AG20443 (cell line): ENCODE measurements at regions not wholly inside any gene's neighbourhood (a gene's known extent, or its start where the extent isn't known, plus 50 kb on each side); places are given as distances from the start of the nearest gene placed in this dataset.

Experiments used
- DNase-seq: peaks from one replicate; pipeline ENCODE4 v3.0.0; 2012; ENCODE audit warnings: low spot score, mixed read lengths

DNA sequence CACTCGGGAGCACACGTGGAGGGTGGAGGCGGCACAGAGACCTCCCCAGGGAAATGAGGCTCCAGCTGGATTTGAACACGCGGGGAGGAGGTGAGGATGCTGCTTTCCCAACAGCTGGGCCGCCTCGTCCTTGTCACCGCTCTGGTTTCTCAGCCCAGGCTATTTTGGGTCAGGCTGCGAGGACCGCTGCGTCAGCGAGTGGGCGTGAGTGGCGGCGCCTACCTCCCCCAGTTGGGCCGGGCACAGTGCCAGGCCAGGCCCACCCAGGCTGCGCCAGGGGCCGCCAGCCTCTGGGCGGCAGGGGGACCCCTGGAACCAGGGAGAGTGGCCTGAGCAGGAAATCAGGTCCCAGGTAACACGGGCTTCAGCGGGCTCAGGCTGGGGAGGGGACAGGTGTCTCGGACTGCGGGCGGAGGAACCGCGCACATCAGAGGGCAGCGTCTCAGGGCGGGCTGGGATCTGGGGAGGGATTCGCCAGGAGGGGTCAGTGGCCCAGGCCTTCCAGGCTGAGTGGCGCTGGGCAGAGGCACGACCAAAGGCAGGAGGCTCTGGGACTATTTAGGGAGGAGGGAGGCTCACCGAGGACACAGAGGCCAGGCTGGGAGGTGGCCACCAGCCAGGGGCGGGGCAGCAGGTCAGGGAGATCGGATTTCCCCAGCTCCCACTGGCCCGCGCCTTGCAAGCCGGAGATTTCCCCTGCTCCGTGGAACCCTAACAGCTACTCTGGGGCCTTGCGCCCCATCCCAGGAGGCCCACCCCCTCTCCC lies 125.2 kb upstream of the RET start:
- no peak for DNase-seq

DNA sequence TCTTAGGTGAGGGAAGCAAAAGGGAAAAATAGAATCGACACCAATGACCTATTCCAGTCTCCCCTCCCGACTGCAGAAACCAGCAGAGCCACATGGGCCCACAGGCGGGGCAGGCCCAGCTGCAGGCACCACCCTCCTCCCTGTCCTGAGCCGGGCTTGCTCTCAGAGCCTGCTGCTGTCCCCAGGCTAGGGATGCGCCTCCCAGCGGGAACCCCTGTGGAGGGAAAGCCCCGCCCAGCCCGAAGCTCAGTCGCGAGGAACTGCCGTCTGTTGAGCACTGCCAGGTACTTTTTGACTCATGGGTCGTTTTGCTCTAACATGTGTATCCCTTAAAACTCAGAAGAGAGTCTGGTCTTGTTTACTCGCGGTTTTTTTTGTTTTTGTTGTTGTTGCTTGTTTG lies 124.5 kb upstream of the RET start:
- peak; percentile 63 for DNase-seq

DNA sequence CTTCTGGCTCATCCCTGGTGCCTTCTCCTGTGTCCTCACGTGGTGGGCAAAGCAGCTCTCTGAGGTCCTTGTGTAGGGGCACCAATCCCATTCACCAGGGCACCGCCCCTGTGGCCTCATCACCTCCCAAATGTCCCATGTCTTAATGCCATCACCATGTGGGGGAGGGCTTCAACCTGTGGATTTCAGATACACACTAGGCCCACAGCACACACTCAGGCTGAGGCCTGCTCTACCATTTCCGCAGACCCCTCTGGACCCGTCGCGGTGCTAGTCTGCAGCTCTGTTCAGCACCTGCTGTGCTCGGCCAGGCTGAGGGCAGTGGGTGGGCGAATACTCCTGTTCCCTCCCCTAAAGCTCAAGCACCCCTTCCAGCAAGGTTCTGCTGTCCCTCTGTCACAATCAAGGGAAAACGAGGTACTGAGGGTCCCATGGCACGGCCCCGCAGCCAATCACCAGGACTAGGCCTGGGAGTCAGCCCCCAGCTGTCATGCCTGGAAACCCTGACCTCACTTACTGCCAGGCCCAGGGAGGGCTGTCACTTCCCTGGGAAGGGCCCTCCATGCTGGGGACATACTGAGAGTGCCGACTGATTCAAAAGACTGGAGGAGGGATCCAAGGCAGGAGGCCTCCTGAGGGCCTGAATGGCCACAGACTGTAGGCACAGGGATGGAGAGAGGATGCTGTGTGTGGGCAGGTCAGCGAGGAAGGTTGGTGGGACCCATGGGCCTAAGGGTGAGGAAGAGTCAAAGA lies 123.8 kb upstream of the RET start:
- DNase-seq: no peak

DNA sequence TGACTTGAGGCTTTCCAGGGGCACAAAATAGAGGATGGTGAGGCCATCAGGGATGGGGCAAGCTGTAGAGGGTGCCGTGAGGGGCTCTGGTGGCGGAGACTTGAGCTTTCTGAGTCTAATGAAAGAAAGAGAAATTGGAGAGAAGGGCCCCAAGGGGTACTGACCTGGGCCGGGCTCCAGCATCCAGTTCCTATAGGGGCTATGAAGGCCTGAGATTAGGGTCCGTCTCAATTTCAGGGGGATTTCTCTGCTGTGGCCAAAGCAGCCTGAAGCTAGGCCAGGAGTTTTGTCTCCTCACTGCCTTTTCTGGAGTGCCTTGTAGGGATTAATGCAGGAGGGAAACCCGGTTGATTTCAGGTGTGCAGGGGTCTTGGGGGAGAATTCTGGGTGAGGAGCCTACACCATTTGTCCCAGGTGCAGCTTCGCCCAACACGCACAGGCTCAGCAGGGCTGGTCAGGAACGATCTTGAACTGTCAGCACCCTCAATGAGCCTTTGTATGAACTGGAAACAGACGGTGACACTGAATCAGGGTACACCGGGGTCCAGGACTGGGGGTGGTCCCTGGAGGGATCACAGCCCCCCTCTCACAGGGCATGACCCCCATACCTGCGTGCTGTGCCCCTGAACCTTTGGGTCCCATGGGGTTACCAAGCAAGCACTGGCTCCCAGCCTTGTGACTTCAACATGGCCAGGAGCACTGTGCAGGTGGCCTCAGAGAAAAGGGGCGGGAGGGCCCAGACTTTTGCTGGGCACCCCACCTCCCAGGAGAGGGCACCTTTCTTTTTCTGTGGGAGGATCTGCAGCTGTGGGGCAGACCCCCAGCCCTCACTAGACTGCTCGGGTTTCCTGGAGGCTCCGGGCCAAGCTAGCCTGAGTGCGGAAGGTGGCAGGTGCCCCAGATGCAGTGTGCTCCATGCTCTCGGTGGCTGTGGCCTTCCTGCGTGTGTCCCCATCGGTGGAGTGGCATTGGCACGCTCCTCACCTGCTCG lies 122.9 kb upstream of the RET start:
- DNase-seq: peak; percentile 3

DNA sequence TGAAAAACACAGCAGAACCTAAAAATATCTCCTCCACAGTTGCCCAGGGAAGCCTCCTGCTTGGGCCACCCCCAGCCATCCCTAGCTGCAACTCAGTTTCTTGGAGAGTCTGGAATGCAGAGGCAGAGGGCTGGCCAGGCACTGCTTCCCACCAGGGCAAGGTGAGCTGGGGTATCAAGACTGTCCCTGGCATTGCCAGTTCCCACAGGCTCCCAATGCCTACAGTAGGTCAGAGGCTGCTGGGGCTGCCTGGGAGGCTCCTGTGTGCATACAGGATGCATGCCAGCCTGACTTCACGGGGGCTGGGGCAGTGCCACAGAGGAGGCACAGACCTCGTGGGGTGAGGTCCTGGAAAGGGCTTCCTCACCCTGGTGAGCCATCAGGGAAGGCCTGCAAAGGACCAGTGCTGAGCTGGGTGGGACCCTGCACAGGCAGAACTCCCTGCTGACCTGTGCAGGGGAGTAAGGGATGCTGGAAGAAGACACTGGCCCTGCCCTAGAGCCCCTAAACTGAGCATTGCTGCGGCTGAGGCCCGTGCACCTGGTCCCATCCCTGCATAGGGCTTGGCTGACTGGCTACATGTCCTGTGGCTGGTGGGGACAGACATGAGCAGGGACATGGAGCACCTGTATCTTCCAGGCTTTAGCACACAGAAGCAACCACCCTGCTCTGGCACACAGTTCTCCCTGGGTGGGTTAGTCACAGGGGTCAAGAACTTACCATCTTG lies 121.9 kb upstream of the RET start:
- peak; percentile 1 for DNase-seq

DNA sequence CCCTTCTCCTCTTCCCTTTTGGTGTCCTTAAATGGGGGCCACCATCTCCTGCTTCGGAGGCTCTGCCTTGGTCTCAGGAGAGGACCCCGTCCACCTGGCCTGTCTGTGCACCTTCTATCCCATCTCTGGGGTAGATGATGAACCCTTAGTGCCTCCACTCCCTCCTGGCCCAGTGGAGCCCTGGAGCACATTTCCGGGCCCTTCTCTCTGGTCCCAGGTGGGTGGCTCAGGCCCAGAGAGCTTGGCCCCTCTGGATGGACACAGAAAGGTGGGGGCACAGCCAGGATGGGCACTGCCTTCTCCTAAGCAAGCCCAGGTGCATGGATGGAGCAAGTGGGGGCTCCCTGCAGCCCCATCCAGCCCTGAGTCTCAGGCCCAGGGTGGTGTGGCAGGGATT lies 121.4 kb upstream of the RET start:
- no peak for DNase-seq

DNA sequence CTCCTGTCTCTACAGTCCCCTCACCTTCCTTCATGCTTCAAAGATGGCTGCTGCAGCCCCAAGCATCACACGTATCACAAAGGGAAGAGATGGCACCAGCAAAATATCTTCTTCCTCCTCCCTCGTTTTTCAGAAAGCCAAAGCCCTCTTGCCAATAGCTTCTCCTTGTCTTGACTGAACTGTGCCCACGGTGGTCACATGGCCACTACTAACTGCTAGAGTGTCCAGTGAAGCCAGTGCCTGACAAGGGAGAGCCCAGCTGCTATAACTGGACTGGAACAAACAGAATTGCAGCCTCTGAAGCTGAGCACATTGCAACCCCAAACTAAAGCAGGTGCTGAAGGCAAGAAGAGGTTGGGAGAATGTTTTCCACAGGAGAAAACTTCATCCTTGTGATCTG lies 120.8 kb upstream of the RET start:
- DNase-seq: no peak

DNA sequence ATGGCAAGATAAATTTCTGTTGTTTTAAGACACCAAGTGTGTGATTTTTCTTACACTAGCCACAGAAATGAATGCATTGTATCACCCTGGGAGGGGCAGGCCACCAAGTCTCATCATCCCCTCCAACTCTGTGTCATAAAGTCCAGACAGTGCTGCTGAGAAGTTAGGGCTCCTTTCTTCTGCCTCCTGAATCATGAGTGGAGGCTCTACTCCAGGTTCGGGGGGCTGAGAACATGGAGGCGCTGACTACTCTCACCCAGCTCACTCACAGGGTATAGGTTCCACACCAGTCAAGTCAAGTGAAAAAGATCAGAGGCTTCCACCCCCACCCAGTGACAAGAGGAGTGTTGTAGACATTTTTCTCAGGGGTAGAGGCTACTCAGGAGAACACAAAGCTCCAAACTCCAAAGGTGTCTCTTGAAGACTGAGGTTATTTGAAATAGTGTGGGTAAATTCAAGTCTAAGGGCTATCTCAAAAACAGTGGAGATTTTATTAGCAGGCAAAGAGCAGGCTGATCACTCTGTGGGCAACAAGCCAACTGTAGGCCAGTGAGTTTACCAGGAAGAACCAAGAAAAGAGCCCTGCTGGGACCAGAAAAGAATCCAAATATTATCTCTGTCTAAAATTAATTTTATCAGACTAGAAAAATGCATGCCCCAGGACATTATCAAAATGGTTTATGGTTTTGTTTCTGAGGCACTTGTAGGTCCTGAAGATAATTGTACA lies 118.6 kb upstream of the RET start:
- peak; percentile 4 for DNase-seq

DNA sequence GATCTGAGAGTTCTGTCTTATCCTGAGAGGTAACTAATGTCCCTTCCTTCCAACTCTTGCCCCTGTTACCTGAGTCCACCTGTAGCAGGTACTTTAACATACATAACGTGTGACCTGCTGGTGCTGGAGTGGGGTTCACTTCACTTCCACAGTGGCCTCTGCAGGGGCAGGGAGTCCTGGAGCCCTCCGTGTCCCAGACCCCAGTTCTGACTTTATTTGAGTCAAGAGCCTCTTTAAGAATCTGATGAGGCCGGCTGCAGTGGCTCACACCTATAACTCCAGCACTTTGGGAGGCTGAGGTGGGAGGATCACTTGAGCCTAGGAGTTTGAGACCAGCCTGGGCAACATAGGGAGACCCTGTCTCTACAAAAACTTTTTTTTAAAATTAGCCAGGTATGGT lies 117.0 kb upstream of the RET start:
- peak; percentile 4 for DNase-seq

DNA sequence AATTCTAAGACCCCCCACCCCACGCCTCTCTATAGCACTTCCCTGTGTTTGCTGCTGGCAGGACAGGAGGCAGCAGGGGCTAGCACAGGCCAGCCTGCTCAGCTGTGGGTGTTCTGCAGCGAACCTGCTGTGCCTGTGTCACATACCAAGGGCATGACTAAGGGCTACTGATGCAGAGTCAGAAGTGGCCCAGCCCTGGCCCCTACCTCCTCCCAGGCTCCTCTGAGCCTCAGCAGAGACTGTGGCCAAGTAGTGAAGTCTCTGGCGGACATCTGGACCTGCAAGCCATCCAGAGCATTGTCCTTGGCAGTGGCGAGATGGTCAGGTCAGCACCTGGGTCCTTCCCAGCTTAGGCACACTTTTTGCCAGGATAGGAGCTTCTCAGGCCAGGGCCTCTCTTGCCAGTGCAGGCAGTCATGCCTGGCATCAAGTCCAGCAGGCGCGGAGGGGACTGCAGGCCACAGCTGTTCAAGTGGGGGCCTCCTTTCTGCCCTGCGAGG lies 116.3 kb upstream of the RET start:
- peak; percentile 55 for DNase-seq

DNA sequence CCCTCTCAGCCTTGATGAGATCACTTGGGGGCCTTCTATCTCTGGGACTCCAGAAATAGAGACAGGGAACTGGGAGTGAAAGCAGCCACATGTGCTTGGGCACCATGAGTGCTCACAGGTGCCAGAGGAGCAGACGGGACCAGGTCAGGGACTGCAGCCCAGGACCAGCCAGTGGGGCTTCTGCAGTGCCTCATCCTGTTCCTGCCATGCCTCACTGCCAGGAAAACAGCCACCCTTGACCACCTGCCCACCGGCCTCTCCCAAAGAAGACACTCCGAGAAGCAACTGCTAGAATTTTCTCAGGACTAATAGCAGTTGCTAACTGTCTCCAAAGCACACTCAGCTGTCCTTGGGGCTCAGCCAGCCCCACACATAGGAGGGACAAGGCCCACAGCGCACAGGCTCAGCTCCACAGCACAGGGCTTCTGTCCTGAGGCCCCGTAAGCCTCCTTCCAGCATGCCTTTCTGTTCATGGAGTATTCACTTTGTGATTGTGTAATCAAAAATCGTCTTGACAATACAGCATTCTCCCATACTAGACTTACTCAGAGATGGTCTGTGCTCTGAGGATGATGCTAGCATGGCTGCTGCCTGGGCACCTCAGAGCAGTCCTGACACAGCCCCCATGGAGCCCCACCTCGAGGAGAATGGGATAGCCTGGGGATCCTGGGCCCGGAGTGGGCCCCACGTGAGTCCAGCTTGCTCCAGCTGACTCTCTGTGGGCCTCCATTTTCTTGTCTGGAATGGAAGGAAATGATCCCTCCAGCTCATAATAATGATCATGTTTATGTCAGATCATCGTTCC lies 115.7 kb upstream of the RET start:
- DNase-seq: peak; percentile 8

DNA sequence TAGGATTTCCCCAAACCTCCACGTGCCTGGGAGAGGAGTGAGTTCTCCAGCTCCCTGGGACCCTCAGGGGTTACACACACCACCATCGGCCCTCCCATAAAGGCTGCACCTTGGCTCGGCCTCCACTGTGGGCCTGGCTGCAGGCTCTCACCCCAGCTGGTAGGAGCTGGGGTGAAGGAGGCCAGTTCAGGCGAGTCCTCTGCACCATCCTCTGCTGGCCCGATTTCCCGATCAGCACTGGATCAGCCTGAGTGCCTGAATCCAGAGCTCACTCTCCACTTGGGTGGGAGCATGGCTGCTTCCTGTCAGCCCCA lies 115.1 kb upstream of the RET start:
- no peak for DNase-seq

DNA sequence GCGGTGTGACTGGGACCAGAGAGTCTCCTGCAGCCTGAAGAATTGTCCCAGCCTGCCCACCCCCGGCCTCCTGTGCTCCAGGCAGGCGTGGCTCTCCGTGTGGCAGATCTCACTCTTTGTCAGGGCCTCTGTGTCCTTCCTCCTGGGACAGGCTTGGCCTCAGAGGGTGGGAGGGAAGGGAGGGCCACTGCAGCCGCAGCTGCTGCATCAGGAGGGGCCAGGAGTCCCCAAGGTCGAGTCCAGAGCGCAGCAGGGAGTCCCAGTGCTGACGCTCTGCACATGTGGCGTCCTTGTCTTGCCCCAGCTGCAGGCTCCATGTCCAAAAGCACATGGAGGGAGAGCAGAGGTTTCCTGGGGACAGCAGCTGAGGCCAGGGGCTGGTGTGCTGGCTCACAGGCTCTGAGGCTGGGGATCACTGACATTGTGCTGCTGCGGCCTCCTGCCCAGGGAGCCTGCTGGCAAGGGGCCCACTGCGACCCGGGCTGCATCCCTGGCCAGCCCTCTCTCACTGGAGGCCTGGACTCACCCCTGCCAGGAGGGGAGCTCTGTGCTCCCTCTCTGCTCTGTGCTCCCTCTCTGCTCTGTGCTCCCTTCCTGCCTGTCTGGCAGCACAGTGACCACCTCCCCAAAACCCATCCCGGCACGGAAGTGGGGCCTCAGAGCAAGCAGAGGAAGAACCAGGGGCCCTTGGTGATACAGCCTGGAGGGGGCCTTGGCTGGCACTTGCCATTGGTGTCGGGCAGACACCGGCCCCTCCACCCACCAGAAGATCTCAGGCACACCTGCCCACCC lies 114.6 kb upstream of the RET start:
- peak; percentile 12 for DNase-seq

DNA sequence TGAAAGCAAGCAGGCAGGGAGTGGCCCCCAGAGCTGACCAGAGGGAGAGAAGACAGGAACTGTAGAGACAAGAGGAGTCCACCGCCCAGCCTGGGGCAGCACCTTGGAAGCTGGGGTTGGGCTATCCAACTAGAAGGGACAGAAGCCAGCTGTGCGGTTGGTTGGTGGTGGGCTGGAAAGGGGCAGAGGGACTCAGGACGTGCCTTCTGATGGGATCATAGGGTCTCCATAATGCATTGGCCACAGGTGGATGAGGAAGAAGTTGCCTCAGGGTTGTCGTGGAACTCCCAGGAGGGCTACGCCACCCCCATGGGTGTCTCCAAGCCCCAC lies 114.0 kb upstream of the RET start:
- no peak for DNase-seq

DNA sequence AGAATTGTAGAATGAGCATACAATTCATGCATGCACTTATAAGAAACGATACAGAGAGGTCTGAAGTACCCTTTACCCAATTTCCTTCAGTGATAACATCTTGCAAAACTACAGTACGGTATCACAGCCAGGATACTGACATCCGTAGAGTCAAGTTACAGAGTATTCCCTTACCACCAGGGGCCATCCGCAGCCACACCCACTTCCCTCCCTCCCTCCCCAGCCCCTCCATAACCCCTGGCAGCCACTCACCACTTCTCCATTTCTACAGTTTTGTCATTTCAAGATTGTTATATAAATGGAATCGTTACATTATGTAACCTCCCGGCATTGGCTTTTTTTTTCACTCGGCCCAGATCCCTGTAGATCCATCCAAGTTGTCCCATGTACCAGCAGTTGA lies 113.6 kb upstream of the RET start:
- DNase-seq: no peak

DNA sequence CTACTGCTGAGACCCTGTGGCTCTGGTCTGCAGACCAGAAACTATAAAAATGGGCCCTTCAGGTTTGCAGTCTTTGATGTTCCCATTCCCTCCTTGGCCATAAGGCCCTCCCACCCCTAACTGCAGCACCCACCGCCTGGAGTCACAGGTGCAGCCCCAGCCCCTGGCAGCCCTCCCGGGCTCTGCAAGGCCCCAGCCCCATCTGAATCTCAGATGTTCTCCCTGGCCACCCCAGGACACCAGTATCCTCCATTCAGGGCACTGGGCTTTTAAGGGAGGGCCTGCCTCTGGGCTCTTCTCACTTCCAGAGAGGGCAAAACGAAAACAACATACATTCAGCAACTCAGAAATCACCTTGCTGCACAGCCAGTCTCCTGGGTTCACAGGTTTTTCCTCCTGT lies 107.7 kb upstream of the RET start:
- DNase-seq: no peak

DNA sequence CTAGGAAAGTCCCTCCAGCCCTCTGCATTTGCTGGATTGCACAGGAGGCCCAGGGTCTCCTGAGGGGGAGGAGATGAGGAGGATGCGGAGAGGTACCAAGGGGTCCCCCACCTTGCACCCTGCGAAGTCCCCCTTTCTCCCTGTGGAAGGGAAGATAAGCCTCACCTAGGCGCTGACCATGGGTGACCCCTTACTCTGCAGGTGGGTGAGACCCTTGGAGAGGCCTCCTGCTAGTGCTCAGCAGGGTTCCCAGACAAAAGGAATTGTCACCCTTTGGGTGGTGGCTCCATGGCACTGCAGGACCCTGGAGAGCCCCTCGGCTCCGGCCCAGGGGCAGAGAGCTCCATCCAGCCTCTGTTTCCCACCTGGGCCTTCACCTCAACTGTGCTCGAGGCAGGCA lies 107.0 kb upstream of the RET start:
- DNase-seq: no peak

DNA sequence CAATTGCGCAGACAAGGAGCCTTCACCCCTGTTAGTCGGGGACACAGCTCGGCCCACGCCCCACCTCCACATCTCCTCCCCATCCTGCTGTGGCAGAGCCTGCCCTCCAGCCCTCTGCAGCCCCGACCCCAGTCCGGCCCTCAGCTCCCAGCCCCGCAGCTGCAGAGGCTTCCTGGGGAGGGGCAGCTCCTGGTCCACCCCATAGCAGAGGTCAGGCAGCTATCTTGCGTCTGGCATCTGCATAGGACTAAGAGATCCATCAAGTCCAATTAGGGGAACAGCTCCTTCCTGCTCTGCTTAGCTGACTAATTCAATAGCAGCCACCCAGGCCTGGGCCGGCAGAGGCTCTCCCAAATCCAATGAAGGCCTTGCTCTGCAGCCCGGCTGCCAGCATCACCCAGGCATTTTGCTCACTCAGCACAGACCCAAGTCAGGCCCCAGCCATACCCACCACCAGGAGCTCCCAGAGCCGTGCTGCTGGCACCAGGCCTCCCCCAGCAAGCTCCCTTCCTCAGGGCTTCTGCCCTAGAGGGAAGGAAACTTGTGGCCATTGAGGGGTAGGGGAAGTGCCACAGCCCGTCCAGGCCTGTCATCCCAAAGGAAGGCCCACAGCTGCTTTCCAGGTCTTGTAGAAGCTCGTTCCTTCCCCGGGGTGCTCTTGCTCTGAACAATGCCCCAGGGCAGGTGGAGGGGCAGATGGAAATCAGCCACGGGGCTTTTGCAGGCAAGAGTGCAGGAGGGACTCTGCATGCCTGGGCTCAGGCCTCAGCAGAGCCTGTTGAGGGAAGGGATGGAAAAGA lies 106.2 kb upstream of the RET start:
- DNase-seq: no peak

DNA sequence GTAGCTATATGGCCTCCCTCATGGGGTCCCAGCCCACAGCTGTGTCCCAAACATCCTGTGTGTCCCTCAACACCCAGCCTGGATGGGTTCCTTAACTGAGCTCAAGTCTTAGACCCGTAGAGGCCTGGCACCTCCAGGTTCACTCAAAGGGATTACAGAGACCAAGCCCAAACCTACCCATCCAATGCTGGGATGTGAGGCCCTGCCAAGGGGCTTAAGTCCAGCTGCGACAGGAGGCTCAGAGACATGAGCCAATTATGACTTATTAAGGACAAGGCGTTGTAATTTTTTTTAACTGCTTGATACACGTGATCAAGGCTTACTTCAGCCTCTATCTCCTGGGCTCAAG lies 105.6 kb upstream of the RET start:
- DNase-seq: no peak
